HEK293 (cell line): ENCODE measurements at regions not wholly inside any gene's neighbourhood (a gene's known extent, or its start where the extent isn't known, plus 50 kb on each side); places are given as distances from the start of the nearest gene placed in this dataset.

Source experiments
- KLF10 ChIP-seq: fragments of 450-650 bp; IDR thresholded peaks from 2 replicates; pipeline ENCODE4 v1.5.1; 2018; ENCODE audit warnings: missing biosample characterization, mild to moderate bottlenecking, missing genetic modification characterization
- ZNF221 ChIP-seq: fragments of 450-650 bp; formaldehyde crosslinking; IDR thresholded peaks from 2 replicates; pipeline ENCODE4 v1.5.1; 2017; ENCODE audit warnings: missing biosample characterization, missing genetic modification characterization, borderline replicate concordance
- ZNF423 ChIP-seq: fragments of 450-650 bp; formaldehyde crosslinking; IDR thresholded peaks from 2 replicates; pipeline ENCODE4 v1.5.1; 2016; ENCODE audit warnings: missing biosample characterization, missing genetic modification characterization
- ZNF626 ChIP-seq: fragments of 450-650 bp; sonication (Bioruptor Pico); formaldehyde crosslinking; IDR thresholded peaks from 2 replicates; pipeline ENCODE4 v1.5.1; 2018; ENCODE audit warnings: missing biosample characterization, missing genetic modification characterization, inconsistent platforms
- ZXDB ChIP-seq: fragments of 450-650 bp; formaldehyde crosslinking; IDR thresholded peaks from 2 replicates; pipeline ENCODE4 v1.5.1; 2016; ENCODE audit warnings: missing biosample characterization, missing genetic modification characterization
- TF ChIP-seq, protein P1 (sequence below): fragments of 450-650 bp; formaldehyde crosslinking; IDR thresholded peaks from 2 replicates; pipeline ENCODE4 v1.5.1; 2016; ENCODE audit warnings: missing biosample characterization, missing genetic modification characterization
- TF ChIP-seq, protein P2 (sequence below): fragments of 450-650 bp; formaldehyde crosslinking; IDR thresholded peaks from 2 replicates; pipeline ENCODE4 v1.5.1; 2016; ENCODE audit warnings: missing biosample characterization, missing genetic modification characterization, low read depth

DNA sequence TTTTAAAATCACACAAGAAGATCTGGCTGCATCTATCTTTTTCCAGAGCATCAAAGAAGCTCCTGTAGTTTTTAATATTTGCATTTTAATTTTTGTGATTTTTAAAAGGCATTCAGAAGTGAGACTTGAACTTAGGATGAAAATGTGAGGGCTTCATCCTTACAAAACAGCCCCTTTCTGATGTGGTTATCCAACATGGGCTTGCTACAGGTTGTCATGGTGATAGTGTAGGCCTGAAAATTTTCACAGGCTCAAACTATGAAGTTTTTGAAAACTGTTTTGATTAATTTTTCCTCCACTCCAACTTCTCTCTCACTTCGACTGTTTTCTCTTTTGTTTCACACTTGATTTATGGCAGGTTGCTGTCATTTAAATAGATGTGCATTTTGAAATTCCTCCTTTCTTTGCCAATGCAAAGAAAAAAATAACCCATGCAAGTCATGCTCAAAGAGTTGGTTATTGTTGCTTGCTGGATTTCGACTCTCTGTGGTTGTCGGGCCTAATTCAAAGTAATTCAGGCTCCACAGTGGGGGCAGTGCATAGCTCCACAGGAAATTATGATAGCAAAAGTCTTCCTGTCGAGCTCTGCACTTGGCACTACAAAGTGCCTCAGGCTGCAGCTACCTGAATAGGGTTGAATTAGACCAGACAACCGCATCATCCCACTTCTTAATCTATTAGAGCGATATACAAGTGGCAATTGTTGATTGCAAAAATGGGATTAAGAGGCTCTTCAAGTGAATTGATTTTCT lies 201.0 kb upstream of the GPR101 start:
- TF ChIP-seq ZXDB (tag by site-specific recombination) (no peak), KLF10 (tag by site-specific recombination) (no peak), ZNF423 (tag by site-specific recombination) (no peak), ZNF221 (tag by site-specific recombination) (no peak), ZNF626 (tag by site-specific recombination) (no peak)
- TF ChIP-seq, protein P1, sequence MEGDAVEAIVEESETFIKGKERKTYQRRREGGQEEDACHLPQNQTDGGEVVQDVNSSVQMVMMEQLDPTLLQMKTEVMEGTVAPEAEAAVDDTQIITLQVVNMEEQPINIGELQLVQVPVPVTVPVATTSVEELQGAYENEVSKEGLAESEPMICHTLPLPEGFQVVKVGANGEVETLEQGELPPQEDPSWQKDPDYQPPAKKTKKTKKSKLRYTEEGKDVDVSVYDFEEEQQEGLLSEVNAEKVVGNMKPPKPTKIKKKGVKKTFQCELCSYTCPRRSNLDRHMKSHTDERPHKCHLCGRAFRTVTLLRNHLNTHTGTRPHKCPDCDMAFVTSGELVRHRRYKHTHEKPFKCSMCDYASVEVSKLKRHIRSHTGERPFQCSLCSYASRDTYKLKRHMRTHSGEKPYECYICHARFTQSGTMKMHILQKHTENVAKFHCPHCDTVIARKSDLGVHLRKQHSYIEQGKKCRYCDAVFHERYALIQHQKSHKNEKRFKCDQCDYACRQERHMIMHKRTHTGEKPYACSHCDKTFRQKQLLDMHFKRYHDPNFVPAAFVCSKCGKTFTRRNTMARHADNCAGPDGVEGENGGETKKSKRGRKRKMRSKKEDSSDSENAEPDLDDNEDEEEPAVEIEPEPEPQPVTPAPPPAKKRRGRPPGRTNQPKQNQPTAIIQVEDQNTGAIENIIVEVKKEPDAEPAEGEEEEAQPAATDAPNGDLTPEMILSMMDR, result no peak
- TF ChIP-seq, protein P2, sequence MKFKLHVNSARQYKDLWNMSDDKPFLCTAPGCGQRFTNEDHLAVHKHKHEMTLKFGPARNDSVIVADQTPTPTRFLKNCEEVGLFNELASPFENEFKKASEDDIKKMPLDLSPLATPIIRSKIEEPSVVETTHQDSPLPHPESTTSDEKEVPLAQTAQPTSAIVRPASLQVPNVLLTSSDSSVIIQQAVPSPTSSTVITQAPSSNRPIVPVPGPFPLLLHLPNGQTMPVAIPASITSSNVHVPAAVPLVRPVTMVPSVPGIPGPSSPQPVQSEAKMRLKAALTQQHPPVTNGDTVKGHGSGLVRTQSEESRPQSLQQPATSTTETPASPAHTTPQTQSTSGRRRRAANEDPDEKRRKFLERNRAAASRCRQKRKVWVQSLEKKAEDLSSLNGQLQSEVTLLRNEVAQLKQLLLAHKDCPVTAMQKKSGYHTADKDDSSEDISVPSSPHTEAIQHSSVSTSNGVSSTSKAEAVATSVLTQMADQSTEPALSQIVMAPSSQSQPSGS, result no peak
